Left hindlimb (tissue), 1 donor: ENCODE measurements at regions not wholly inside any gene's neighbourhood (a gene's known extent, or its start where the extent isn't known, plus 50 kb on each side); places are given as distances from the start of the nearest gene placed in this dataset.
"Not testable (repeated sequence)": the region's sequence is repeated elsewhere in the genome, so short reads cannot be mapped to it uniquely, and the experiment has no call there.

Experiments used
- DNase-seq: peaks from one replicate; pipeline ENCODE4 v3.0.0-alpha.2; 2018

- DNase-seq = no peak
Observed at GRCh38 chr3:194867270-194867983, 181.7 kb downstream of the FAM43A start.

GRCh38 chr3:194868831-194869230, 183.1 kb downstream of the FAM43A start:
- DNase-seq = no peak

- no peak for DNase-seq
Observed at GRCh38 chr3:194869482-194870169, 183.9 kb downstream of the FAM43A start.

- DNase-seq = no peak
Observed at GRCh38 chr3:194870394-194871110, 184.9 kb downstream of the FAM43A start.

GRCh38 chr3:194871143-194871863, 185.6 kb downstream of the FAM43A start:
- peak; percentile 78 for DNase-seq

GRCh38 chr3:194871864-194872668, 186.4 kb downstream of the FAM43A start:
- no peak for DNase-seq

GRCh38 chr3:194872669-194872977, 186.9 kb downstream of the FAM43A start:
- DNase-seq = no peak

- DNase-seq = not testable (repeated sequence)
Observed at GRCh38 chr3:194873474-194873873, 187.8 kb downstream of the FAM43A start.

GRCh38 chr3:194874206-194874605, 188.5 kb downstream of the FAM43A start:
- no peak for DNase-seq

GRCh38 chr3:194874783-194875182, 189.1 kb downstream of the FAM43A start:
- DNase-seq = no peak

GRCh38 chr3:194875581-194876402, 190.1 kb downstream of the FAM43A start:
- no peak for DNase-seq

GRCh38 chr3:194876403-194877095, 190.9 kb downstream of the FAM43A start:
- no peak for DNase-seq

GRCh38 chr3:194877291-194878119, 191.8 kb downstream of the FAM43A start:
- no peak for DNase-seq

- DNase-seq = no peak
Observed at GRCh38 chr3:194879126-194879877, 193.6 kb downstream of the FAM43A start.

- peak; percentile 83 for DNase-seq
Observed at GRCh38 chr3:194879991-194880939, 194.6 kb downstream of the FAM43A start.

GRCh38 chr3:194880940-194881925, 195.6 kb downstream of the FAM43A start:
- DNase-seq = no peak
